ENCODE measurements at regions not wholly inside any gene's neighbourhood (a gene's known extent, or its start where the extent isn't known, plus 50 kb on each side); places are given as distances from the start of the nearest gene placed in this dataset.
"Not testable (repeated sequence)": the region's sequence is repeated elsewhere in the genome, so short reads cannot be mapped to it uniquely, and the experiment has no call there.

DNA sequence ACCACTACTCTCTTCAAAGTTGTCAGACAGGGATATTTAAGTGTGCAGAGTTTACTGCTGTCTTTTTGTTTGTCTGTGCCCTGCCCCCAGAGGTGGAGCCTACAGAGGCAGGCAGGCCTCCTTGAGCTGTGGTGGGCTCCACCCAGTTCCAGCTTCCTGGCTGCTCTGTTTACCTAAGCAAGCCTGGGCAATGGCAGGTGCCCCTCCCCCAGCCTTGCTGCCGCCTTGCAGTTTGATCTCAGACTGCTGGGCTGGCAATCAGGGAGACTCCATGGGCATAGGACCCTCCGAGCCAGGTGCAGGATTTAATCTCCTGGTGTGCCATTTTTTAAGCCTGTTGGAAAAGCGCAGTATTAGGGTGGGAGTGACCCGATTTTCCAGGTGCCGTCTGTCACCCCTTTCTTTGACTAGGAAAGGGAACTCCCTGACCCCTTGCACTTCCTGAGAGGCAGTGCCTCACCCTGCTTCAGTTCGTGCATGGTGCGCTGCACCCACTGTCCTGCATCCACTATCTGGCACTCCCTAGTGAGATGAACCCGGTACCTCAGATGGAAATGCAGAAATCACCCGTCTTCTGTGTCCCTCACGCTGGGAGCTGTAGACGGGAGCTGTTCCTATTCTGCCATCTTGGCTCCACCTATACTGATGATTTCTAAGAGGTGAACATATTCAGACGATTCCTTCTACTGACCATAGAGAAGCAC is 167.6 kb downstream of the CXXC4 start:
- TF ChIP-seq EZH2 (IDR thresholded peaks at IDR 0.05; ENCODE audit: borderline replicate concordance); EZH2phosphoT487 (IDR thresholded peaks at IDR 0.05; ENCODE audit: low read depth, severe bottlenecking, unreplicated experiment): not testable (repeated sequence)
- TF ChIP-seq, protein P1, sequence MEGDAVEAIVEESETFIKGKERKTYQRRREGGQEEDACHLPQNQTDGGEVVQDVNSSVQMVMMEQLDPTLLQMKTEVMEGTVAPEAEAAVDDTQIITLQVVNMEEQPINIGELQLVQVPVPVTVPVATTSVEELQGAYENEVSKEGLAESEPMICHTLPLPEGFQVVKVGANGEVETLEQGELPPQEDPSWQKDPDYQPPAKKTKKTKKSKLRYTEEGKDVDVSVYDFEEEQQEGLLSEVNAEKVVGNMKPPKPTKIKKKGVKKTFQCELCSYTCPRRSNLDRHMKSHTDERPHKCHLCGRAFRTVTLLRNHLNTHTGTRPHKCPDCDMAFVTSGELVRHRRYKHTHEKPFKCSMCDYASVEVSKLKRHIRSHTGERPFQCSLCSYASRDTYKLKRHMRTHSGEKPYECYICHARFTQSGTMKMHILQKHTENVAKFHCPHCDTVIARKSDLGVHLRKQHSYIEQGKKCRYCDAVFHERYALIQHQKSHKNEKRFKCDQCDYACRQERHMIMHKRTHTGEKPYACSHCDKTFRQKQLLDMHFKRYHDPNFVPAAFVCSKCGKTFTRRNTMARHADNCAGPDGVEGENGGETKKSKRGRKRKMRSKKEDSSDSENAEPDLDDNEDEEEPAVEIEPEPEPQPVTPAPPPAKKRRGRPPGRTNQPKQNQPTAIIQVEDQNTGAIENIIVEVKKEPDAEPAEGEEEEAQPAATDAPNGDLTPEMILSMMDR (IDR thresholded peaks at IDR 0.05; ENCODE audit: poor library complexity), result not testable (repeated sequence)
